ENCODE measurements at regions not wholly inside any gene's neighbourhood (a gene's known extent, or its start where the extent isn't known, plus 50 kb on each side); places are given as distances from the start of the nearest gene placed in this dataset.

DNA sequence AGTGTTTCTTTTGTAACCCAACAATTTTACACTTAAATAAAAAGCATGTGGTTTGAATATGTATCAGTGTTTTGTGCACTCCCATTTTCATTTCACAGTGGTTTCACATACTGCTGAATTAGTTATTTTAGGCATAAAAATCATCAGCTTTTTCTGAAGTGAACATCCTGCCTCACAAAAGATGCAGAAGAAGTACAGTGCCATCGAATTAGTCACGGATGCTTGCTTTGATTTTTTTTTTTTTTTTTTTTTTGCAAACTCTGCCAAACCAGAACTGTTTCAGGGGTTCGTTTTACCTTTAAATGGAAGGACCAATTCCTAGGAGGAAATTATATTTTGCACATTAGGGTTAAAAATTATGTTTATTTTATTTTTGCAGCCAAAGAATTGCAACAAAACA is 158.6 kb downstream of the RPS12 start:
- TF ChIP-seq, protein P1, sequence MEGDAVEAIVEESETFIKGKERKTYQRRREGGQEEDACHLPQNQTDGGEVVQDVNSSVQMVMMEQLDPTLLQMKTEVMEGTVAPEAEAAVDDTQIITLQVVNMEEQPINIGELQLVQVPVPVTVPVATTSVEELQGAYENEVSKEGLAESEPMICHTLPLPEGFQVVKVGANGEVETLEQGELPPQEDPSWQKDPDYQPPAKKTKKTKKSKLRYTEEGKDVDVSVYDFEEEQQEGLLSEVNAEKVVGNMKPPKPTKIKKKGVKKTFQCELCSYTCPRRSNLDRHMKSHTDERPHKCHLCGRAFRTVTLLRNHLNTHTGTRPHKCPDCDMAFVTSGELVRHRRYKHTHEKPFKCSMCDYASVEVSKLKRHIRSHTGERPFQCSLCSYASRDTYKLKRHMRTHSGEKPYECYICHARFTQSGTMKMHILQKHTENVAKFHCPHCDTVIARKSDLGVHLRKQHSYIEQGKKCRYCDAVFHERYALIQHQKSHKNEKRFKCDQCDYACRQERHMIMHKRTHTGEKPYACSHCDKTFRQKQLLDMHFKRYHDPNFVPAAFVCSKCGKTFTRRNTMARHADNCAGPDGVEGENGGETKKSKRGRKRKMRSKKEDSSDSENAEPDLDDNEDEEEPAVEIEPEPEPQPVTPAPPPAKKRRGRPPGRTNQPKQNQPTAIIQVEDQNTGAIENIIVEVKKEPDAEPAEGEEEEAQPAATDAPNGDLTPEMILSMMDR (IDR thresholded peaks at IDR 0.05), result no peak
- no peak for TF ChIP-seq POLR2A (IDR thresholded peaks at IDR 0.05)
